H9 (cell line): ENCODE measurements at regions not wholly inside any gene's neighbourhood (a gene's known extent, or its start where the extent isn't known, plus 50 kb on each side); places are given as distances from the start of the nearest gene placed in this dataset.

Experiments used
- DNase-seq: peaks from one replicate; pipeline ENCODE4 v3.0.0-alpha.2; 2017
- H2AFZ ChIP-seq: one replicate; pipeline ENCODE4 v1.6.1; 2013; ENCODE audit warnings: mild to moderate bottlenecking, low read length, control low read depth, moderate library complexity
- H2AK5ac ChIP-seq: 2 replicates; pipeline ENCODE4 v1.6.1; 2013; ENCODE audit warnings: low read length, control low read depth, mixed read lengths; ENCODE audit not compliant: insufficient read length
- H2BK120ac ChIP-seq: one replicate; pipeline ENCODE4 v1.6.1; 2013; ENCODE audit warnings: low read depth, mild to moderate bottlenecking, low read length, control low read depth, inconsistent platforms; ENCODE audit not compliant: poor library complexity, severe bottlenecking
- H2BK12ac ChIP-seq: 2 replicates; pipeline ENCODE4 v1.6.1; 2013; ENCODE audit warnings: low read length, control low read depth, mixed read lengths, low read depth; ENCODE audit not compliant: insufficient read length
- H2BK15ac ChIP-seq: 2 replicates; pipeline ENCODE4 v1.6.1; 2013; ENCODE audit warnings: low read depth, low read length, control low read depth
- H2BK20ac ChIP-seq: one replicate; pipeline ENCODE4 v1.6.1; 2013; ENCODE audit warnings: low read depth, mild to moderate bottlenecking, low read length, control low read depth, inconsistent platforms; ENCODE audit not compliant: poor library complexity, severe bottlenecking
- H2BK5ac ChIP-seq: 2 replicates; pipeline ENCODE4 v1.6.1; 2013; ENCODE audit warnings: low read length, control low read depth, mixed read lengths; ENCODE audit not compliant: insufficient read length
- H3K14ac ChIP-seq: 2 replicates; pipeline ENCODE4 v1.6.1; 2013; ENCODE audit warnings: low read length, control low read depth; ENCODE audit not compliant: insufficient read depth
- H3K18ac ChIP-seq: 2 replicates; pipeline ENCODE4 v1.6.1; 2013; ENCODE audit warnings: low read depth, mild to moderate bottlenecking, mixed read lengths, low read length, control low read depth; ENCODE audit not compliant: insufficient read length
- H3K23ac ChIP-seq: 2 replicates; pipeline ENCODE4 v1.6.1; 2013; ENCODE audit warnings: low read length, control low read depth, mixed read lengths, low read depth; ENCODE audit not compliant: insufficient read length
- H3K23me2 ChIP-seq: 2 replicates; pipeline ENCODE4 v1.6.1; 2013; ENCODE audit warnings: low read depth, mild to moderate bottlenecking, mixed read lengths, low read length, control low read depth; ENCODE audit not compliant: insufficient read length, poor library complexity, severe bottlenecking
- H3K27ac ChIP-seq: 2 replicates; pipeline ENCODE4 v1.5.1; 2013; ENCODE audit warnings: low read length, control low read depth, mixed read lengths, low read depth; ENCODE audit not compliant: insufficient read length
- H3K27me3 ChIP-seq: 2 replicates; pipeline ENCODE4 v1.6.1; 2013; ENCODE audit warnings: low read length, control low read depth, inconsistent platforms; ENCODE audit not compliant: insufficient read depth
- H3K4ac ChIP-seq: 2 replicates; pipeline ENCODE4 v1.6.1; 2013; ENCODE audit warnings: low read depth, mild to moderate bottlenecking, control low read depth, inconsistent platforms, low read length, moderate library complexity
- H3K4me1 ChIP-seq: 2 replicates; pipeline ENCODE4 v1.6.1; 2013; ENCODE audit warnings: low read length, control low read depth, inconsistent platforms; ENCODE audit not compliant: insufficient read depth
- H3K4me2 ChIP-seq: 2 replicates; pipeline ENCODE4 v1.6.1; 2013; ENCODE audit warnings: low read length, control low read depth, mixed read lengths; ENCODE audit not compliant: insufficient read length, insufficient read depth
- H3K56ac ChIP-seq: 2 replicates; pipeline ENCODE4 v1.6.1; 2013; ENCODE audit warnings: low read depth, mild to moderate bottlenecking, mixed read lengths, low read length, control low read depth; ENCODE audit not compliant: insufficient read length
- H3K79me1 ChIP-seq: 2 replicates; pipeline ENCODE4 v1.6.1; 2013; ENCODE audit warnings: low read depth, mild to moderate bottlenecking, moderate library complexity, low read length, control low read depth, inconsistent platforms; ENCODE audit not compliant: insufficient read depth, poor library complexity, severe bottlenecking
- H3K79me2 ChIP-seq: 2 replicates; pipeline ENCODE4 v1.6.1; 2013; ENCODE audit warnings: low read length, control low read depth, inconsistent platforms; ENCODE audit not compliant: insufficient read depth
- H3K9ac ChIP-seq: 2 replicates; pipeline ENCODE4 v1.6.1; 2013; ENCODE audit warnings: low read length, control low read depth, mixed read lengths; ENCODE audit not compliant: insufficient read length; ENCODE audit errors: extremely low read depth
- H3K9me3 ChIP-seq: one replicate; pipeline ENCODE4 v1.6.1; 2013; ENCODE audit warnings: low read depth, low read length, inconsistent platforms; ENCODE audit not compliant: control insufficient read depth
- H3T11ph ChIP-seq: one replicate; pipeline ENCODE4 v1.6.1; 2013; ENCODE audit warnings: mild to moderate bottlenecking, low read length, control low read depth, inconsistent platforms
- H4K20me1 ChIP-seq: one replicate; pipeline ENCODE4 v1.6.1; 2013; ENCODE audit not compliant: control insufficient read depth, insufficient read length, insufficient read depth
- H4K5ac ChIP-seq: 2 replicates; pipeline ENCODE4 v1.6.1; 2013; ENCODE audit warnings: low read depth, mild to moderate bottlenecking, mixed read lengths, low read length, control low read depth; ENCODE audit not compliant: insufficient read length
- H4K8ac ChIP-seq: replicated peaks from 2 replicates; pipeline ENCODE4 v1.6.1; 2013; ENCODE audit warnings: low read length, control low read depth, mixed read lengths, low read depth; ENCODE audit not compliant: insufficient read length
- H4K91ac ChIP-seq: 2 replicates; pipeline ENCODE4 v1.6.1; 2013; ENCODE audit warnings: low read depth, mild to moderate bottlenecking, moderate library complexity, mixed read lengths, low read length, control low read depth; ENCODE audit not compliant: insufficient read length
- H3K27ac Mint-ChIP-seq, 3 experiments: 2 replicates in 2 of 3; 3 replicates in 1 of 3; pipeline ENCODE4 v1.8.0; 2020 to 2021; ENCODE audit warnings: mixed read lengths in 3 of 3, mild to moderate bottlenecking in 1 of 3, moderate library complexity in 1 of 3
- H3K27me3 Mint-ChIP-seq: 2 replicates; pipeline ENCODE4 v1.8.0; 2021; ENCODE audit warnings: low read depth, mild to moderate bottlenecking, moderate library complexity, mixed read lengths
- H3K36me3 Mint-ChIP-seq, 3 experiments: 2 replicates in 2 of 3; 3 replicates in 1 of 3; pipeline ENCODE4 v1.8.0; 2020 to 2021; ENCODE audit warnings: low read depth in 3 of 3, mixed read lengths in 3 of 3; ENCODE audit not compliant: insufficient read depth in 1 of 3
- H3K4me1 Mint-ChIP-seq, 2 experiments: 2 replicates each; pipeline ENCODE4 v1.8.0; 2020; ENCODE audit warnings: mixed read lengths in 2 of 2
- H3K4me3 Mint-ChIP-seq, 2 experiments: 2 replicates in 1 of 2; 3 replicates in 1 of 2; pipeline ENCODE4 v1.8.0; 2020 to 2021; ENCODE audit warnings: mild to moderate bottlenecking in 2 of 2, mixed read lengths in 2 of 2, moderate library complexity in 1 of 2
- H3K9me3 Mint-ChIP-seq, 2 experiments: 2 replicates in 1 of 2; 3 replicates in 1 of 2; pipeline ENCODE4 v1.8.0; 2020; ENCODE audit warnings: mild to moderate bottlenecking in 2 of 2, mixed read lengths in 2 of 2, moderate library complexity in 1 of 2
- CTCF ChIP-seq: fragments of 200-600 bp; sonication (generic); conservative IDR thresholded peaks from 3 replicates; pipeline ENCODE4 v1.8.0; 2021; ENCODE audit warnings: antibody characterized with exemption, mild to moderate bottlenecking
- WGBS: extraction: QIAGEN DNeasy Blood & Tissue Kit; methylation state at CpG from one replicate; pipeline ENCODE4 v1.1.7; 2013; ENCODE audit warnings: missing lambda C conversion rate, low lambda C conversion rate, mixed read lengths; ENCODE audit not compliant: insufficient read length; ENCODE audit errors: extremely low coverage; 5-methylcytosine and 5-hydroxymethylcytosine counted together

GRCh38 chr16:73190688-73191659 lies 143.0 kb upstream of the ZFHX3 start:
- Histone ChIP-seq H3K27me3 (no peaks in the 10 kb centered on the region), H4K8ac (no peak overlapping the region), H4K5ac (no peak overlapping the region), H2AFZ (no peak overlapping the region), H2BK15ac (no peak overlapping the region), H4K91ac (no peak overlapping the region), H3K4me2 (no peak overlapping the region), H2BK12ac (no peak overlapping the region), H2AK5ac (no peak overlapping the region), H3K4ac (no peak overlapping the region), H3K14ac (no peak overlapping the region), H3K9ac (no peak overlapping the region), H2BK20ac (no peak overlapping the region), H3K56ac (no peak overlapping the region), H3T11ph (no peak overlapping the region), H3K79me2 (no peaks in the 10 kb centered on the region), H3K18ac (no peak overlapping the region), H3K9me3 (no peaks in the 10 kb centered on the region), H3K79me1 (no peaks in the 10 kb centered on the region), H3K4me1 (no peaks in the 10 kb centered on the region), H3K23ac (no peak overlapping the region), H4K20me1 (no peaks in the 10 kb centered on the region), H2BK120ac (no peak overlapping the region), H3K23me2 (no peaks in the 10 kb centered on the region), H2BK5ac (no peak overlapping the region), H3K27ac (no peak overlapping the region)
- DNase-seq = no peak
- H3K4me3 Mint-ChIP-seq = no peak overlapping the region
- peaks cover 46% of the 10 kb centered on the region for H3K27me3 Mint-ChIP-seq
- peaks cover 2 to 3% of the 10 kb centered on the region in 2 experiments; a peak in 1 of 5 replicates for H3K9me3 Mint-ChIP-seq
- peaks cover 0 to 12% of the 10 kb centered on the region in 2 experiments; a peak in 3 of 4 replicates for H3K4me1 Mint-ChIP-seq
- no peaks in the 10 kb centered on the region for H3K36me3 Mint-ChIP-seq
- no peak for TF ChIP-seq CTCF
- no peak overlapping the region; a peak in 1 of 7 replicates for H3K27ac Mint-ChIP-seq
- no CpG with 5 or more reads among the region's 19 CpGs for WGBS
